GM12891 (cell line): ENCODE measurements at regions not wholly inside any gene's neighbourhood (a gene's known extent, or its start where the extent isn't known, plus 50 kb on each side); places are given as distances from the start of the nearest gene placed in this dataset.

Source experiments
- POLR2A ChIP-seq: IDR thresholded peaks from 2 replicates; pipeline ENCODE4 v1.6.1; 2011; ENCODE audit warnings: low read depth, low read length, control low read depth
- POLR2AphosphoS5 ChIP-seq: IDR thresholded peaks from 2 replicates; pipeline ENCODE4 v1.6.1; 2011; ENCODE audit warnings: low read depth, low read length, control low read depth

DNA sequence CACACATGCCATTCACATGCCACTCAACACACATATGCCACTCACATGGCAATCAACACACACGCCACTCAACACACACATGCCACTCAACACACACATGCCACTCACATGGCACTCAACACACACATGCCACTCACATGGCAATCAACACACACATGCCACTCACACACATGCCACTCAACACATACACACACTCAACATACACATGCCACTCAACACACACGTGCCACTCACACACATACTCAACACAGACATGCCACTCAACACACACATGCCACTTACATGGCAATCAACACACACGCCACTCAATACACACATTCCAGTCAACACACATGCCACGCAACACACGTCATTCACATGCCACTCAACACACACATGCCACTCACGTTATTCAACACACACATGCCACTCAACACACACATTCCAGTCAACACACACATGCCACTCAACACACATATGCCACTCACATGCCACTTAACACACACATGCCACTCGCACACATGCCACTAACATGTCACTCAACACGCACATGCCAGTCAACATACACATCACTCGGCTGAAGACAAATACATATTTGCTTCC lies 182.9 kb downstream of the NPHP4 start:
- no peak for TF ChIP-seq POLR2AphosphoS5
- TF ChIP-seq POLR2A: no peak
